ENCODE measurements at regions not wholly inside any gene's neighbourhood (a gene's known extent, or its start where the extent isn't known, plus 50 kb on each side); places are given as distances from the start of the nearest gene placed in this dataset.

DNA sequence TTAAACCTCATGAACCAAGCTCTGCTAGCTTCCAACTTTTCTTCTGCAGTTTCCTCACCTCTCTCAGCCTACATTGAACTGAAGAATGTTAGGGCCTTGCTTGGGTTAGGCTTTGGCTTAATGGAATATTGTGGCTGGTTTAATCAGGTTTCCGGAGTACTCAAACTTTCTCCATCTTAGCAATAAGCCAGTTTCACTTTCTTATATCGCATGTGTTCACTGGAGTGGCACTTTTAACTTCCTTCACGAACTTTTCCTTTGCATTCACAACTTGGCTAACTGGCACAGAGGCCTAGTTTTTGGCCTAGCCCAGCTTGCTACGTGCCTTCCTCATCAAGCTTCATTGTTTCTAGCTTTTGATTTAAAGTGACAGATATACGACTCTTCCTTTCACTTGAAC, 81.0 kb upstream of the MAST4 start:
- TF ChIP-seq, protein P1, sequence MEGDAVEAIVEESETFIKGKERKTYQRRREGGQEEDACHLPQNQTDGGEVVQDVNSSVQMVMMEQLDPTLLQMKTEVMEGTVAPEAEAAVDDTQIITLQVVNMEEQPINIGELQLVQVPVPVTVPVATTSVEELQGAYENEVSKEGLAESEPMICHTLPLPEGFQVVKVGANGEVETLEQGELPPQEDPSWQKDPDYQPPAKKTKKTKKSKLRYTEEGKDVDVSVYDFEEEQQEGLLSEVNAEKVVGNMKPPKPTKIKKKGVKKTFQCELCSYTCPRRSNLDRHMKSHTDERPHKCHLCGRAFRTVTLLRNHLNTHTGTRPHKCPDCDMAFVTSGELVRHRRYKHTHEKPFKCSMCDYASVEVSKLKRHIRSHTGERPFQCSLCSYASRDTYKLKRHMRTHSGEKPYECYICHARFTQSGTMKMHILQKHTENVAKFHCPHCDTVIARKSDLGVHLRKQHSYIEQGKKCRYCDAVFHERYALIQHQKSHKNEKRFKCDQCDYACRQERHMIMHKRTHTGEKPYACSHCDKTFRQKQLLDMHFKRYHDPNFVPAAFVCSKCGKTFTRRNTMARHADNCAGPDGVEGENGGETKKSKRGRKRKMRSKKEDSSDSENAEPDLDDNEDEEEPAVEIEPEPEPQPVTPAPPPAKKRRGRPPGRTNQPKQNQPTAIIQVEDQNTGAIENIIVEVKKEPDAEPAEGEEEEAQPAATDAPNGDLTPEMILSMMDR (IDR thresholded peaks at IDR 0.05): no peak
- no peak for TF ChIP-seq POLR2A (IDR thresholded peaks at IDR 0.05)

All from ovary (tissue), 3 donors.